HCT116 (cell line): ENCODE measurements at regions not wholly inside any gene's neighbourhood (a gene's known extent, or its start where the extent isn't known, plus 50 kb on each side); places are given as distances from the start of the nearest gene placed in this dataset.

Experiments
- ATAC-seq: fragments of 200-7000 bp; cut with Tn5 transposase; 2 replicates; pipeline ENCODE4 v1.9.1; 2020; ENCODE audit warnings: mild to moderate bottlenecking, moderate library complexity
- BruUV-seq: library from RNA; stranded (reverse); fragments of 400-500 nt; replicated peaks from 2 replicates; lab custom pipeline; 2021; lab: Mats Ljungman, UMichigan
- CTCF ChIA-PET: fragments of 300-600 bp; sonication (Branson Sonifier 250); formaldehyde crosslinking; loops from one replicate; lab custom pipeline; 2021; ENCODE audit warnings: antibody characterized with exemption; lab: Charles Lee
- POLR2A ChIA-PET: fragments of 300-600, 350-600 bp; sonication (Branson Sonifier 250); formaldehyde crosslinking; loops from one replicate; lab custom pipeline; 2021; ENCODE audit warnings: antibody characterized with exemption; lab: Charles Lee
- RAD21 ChIA-PET, 2 experiments: fragments of 300-600 bp; sonication (Branson Sonifier 250); formaldehyde crosslinking; loops; one replicate each; lab custom pipeline; 2023; ENCODE audit warnings: low total read pairs in 2 of 2; ENCODE audit not compliant: uncharacterized antibody in 2 of 2, unreplicated experiment in 2 of 2, low non-redundant PET in 1 of 2; lab: Charles Lee
- DNase-seq: peaks from one replicate; pipeline ENCODE4 v3.0.0-alpha.2; 2010; ENCODE audit warnings: low read depth, low spot score
- H2AFZ ChIP-seq: fragments of 200-600 bp; shearing (Covaris generic), sonication (generic); 2 replicates; pipeline ENCODE4 v1.6.1; 2017; ENCODE audit warnings: low read depth, mixed run types, mixed read lengths, antibody characterized with exemption, low read length; ENCODE audit not compliant: poor library complexity, severe bottlenecking
- H3K27ac ChIP-seq: 2 replicates; pipeline ENCODE4 v1.5.1; 2012; ENCODE audit warnings: low read depth, low read length
- H3K27me3 ChIP-seq: fragments of 200-600 bp; sonication (generic); 2 replicates; pipeline ENCODE4 v1.6.1; 2016; ENCODE audit warnings: mixed run types, low read length, mixed read lengths; ENCODE audit not compliant: insufficient read depth
- H3K36me3 ChIP-seq, 2 experiments: fragments of 200-500 bp in 1 of 2; fragments of 200-600 bp in 1 of 2; sonication (Bioruptor generic) in 1 of 2; sonication (generic) in 1 of 2; 2 replicates each; pipeline versions ENCODE4 v1.5.1 to v1.6.1; 2014 to 2016; ENCODE audit warnings: low read length in 2 of 2, inconsistent platforms in 1 of 2, mixed read lengths in 1 of 2, mixed run types in 1 of 2; ENCODE audit not compliant: insufficient read depth in 2 of 2, control insufficient read depth in 1 of 2
- H3K4me1 ChIP-seq, 2 experiments: fragments of 200-600 bp in 1 of 2; sonication (generic) in 1 of 2; 2 replicates each; pipeline versions ENCODE4 v1.5.1 to v1.6.1; 2012 to 2017; ENCODE audit warnings: low read length in 2 of 2, inconsistent platforms in 1 of 2, mild to moderate bottlenecking in 1 of 2, mixed read lengths in 1 of 2, mixed run types in 1 of 2, moderate library complexity in 1 of 2; ENCODE audit not compliant: insufficient read depth in 2 of 2, control insufficient read depth in 1 of 2
- H3K4me2 ChIP-seq: fragments of 200-600 bp; sonication (generic); 2 replicates; pipeline ENCODE4 v1.6.1; 2017; ENCODE audit warnings: mixed run types, low read length, mixed read lengths
- H3K4me3 ChIP-seq, 2 experiments: fragments of 200-600 bp in 1 of 2; sonication (generic) in 1 of 2; replicated peaks in 1 of 2; 2 replicates each; pipeline ENCODE4 v1.5.1; 2011 to 2016; ENCODE audit warnings: low read length in 2 of 2, control low read depth in 1 of 2, low read depth in 1 of 2, mild to moderate bottlenecking in 1 of 2, mixed read lengths in 1 of 2, mixed run types in 1 of 2
- H3K79me2 ChIP-seq: fragments of 200-600 bp; sonication (generic); 2 replicates; pipeline ENCODE4 v1.6.1; 2017; ENCODE audit warnings: mild to moderate bottlenecking, mixed run types, low read length, moderate library complexity, mixed read lengths; ENCODE audit not compliant: insufficient read depth
- H3K9ac ChIP-seq: fragments of 200-600 bp; sonication (generic); 2 replicates; pipeline ENCODE4 v1.6.1; 2016; ENCODE audit warnings: low read length, mixed read lengths
- H3K9me2 ChIP-seq: fragments of 200-600 bp; sonication (generic), shearing (Covaris generic); 2 replicates; pipeline ENCODE4 v1.6.1; 2017; ENCODE audit warnings: mixed run types, mild to moderate bottlenecking, moderate library complexity; ENCODE audit not compliant: insufficient read depth
- H3K9me3 ChIP-seq, 2 experiments: fragments of 200-500 bp in 1 of 2; fragments of 200-600 bp in 1 of 2; sonication (Bioruptor generic) in 1 of 2; sonication (generic) in 1 of 2; 2 replicates each; pipeline ENCODE4 v1.6.1; 2014 to 2017; ENCODE audit warnings: low read length in 2 of 2, mixed read lengths in 2 of 2, inconsistent platforms in 1 of 2, low read depth in 1 of 2, mild to moderate bottlenecking in 1 of 2, mixed run types in 1 of 2, moderate library complexity in 1 of 2; ENCODE audit not compliant: control insufficient read depth in 1 of 2, insufficient read depth in 1 of 2
- H4K20me1 ChIP-seq: fragments of 200-600 bp; sonication (generic), shearing (Covaris generic); 2 replicates; pipeline ENCODE4 v1.6.1; 2017; ENCODE audit warnings: mixed run types, mild to moderate bottlenecking, moderate library complexity; ENCODE audit not compliant: insufficient read depth
- EZH2 ChIP-seq: fragments of 200-600 bp; sonication (generic); IDR thresholded peaks from 2 replicates; pipeline ENCODE4 v1.6.1; 2017; ENCODE audit warnings: antibody characterized with exemption, mixed run types
- EZH2phosphoT487 ChIP-seq: fragments of 200-600 bp; IDR thresholded peaks from 2 replicates; pipeline ENCODE4 v1.6.1; 2018; ENCODE audit warnings: antibody characterized with exemption, borderline replicate concordance
- POLR2AphosphoS5 ChIP-seq: IDR thresholded peaks from 2 replicates; pipeline ENCODE4 v1.6.1; 2011; ENCODE audit warnings: mild to moderate bottlenecking, low read depth, low read length, moderate library complexity
- RAD21 ChIP-seq: IDR thresholded peaks from 2 replicates; pipeline ENCODE4 v1.6.1; 2012; ENCODE audit warnings: low read depth, mild to moderate bottlenecking
- TCF7L2 ChIP-seq: IDR thresholded peaks from 2 replicates; pipeline ENCODE4 v1.7.0; 2011; ENCODE audit warnings: borderline replicate concordance, inconsistent platforms; ENCODE audit not compliant: insufficient read depth, insufficient read length; ENCODE audit errors: extremely low read depth
- YY1 ChIP-seq: IDR thresholded peaks from 2 replicates; pipeline ENCODE4 v1.6.1; 2011; ENCODE audit warnings: low read length, low read depth, moderate library complexity, mild to moderate bottlenecking; ENCODE audit not compliant: insufficient replicate concordance; ENCODE audit errors: extremely low read depth
- intact Hi-C: fragments of 100-400 bp; cut with micrococcal nuclease; formaldehyde crosslinking; loops from 2 replicates; pipeline ENCODE4 v1.10.0; 2022
- TF ChIP-seq, protein P1 (sequence below): IDR thresholded peaks from 2 replicates; pipeline ENCODE4 v1.6.1; 2011; ENCODE audit warnings: mild to moderate bottlenecking, low read length, moderate library complexity; ENCODE audit not compliant: insufficient replicate concordance; ENCODE audit errors: extremely low read depth

GRCh38 chr6:104572901-104573300 is 286.8 kb downstream of the HACE1 start (continued):
- TF ChIP-seq, protein P1, sequence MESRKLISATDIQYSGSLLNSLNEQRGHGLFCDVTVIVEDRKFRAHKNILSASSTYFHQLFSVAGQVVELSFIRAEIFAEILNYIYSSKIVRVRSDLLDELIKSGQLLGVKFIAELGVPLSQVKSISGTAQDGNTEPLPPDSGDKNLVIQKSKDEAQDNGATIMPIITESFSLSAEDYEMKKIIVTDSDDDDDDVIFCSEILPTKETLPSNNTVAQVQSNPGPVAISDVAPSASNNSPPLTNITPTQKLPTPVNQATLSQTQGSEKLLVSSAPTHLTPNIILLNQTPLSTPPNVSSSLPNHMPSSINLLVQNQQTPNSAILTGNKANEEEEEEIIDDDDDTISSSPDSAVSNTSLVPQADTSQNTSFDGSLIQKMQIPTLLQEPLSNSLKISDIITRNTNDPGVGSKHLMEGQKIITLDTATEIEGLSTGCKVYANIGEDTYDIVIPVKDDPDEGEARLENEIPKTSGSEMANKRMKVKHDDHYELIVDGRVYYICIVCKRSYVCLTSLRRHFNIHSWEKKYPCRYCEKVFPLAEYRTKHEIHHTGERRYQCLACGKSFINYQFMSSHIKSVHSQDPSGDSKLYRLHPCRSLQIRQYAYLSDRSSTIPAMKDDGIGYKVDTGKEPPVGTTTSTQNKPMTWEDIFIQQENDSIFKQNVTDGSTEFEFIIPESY, result no peak
- TF ChIP-seq RAD21 (no peak), EZH2phosphoT487 (no peak)

GRCh38 chr6:104566411-104566810 is 293.3 kb downstream of the HACE1 start:
- Histone ChIP-seq H2AFZ (no peak overlapping the region), H3K9me2 (no peaks in the 10 kb centered on the region), H3K4me2 (0 out of 2 replicates have a peak overlapping the region, but pooled peaks have one; percentile 1), H3K27ac (no peak overlapping the region), H4K20me1 (no peaks in the 10 kb centered on the region), H3K79me2 (no peaks in the 10 kb centered on the region), H3K9ac (no peak overlapping the region)
- BruUV-seq, result no TSS peak
- ATAC-seq, result peak; percentile 38; the same call in 1 of the 2 replicates
- POLR2A ChIA-PET, result no interaction called here
- intact Hi-C loops, result no loop called here
- CTCF ChIA-PET, result no interaction called here
- TF ChIP-seq TCF7L2, result peak; percentile 47
- TF ChIP-seq EZH2, result no peak
- TF ChIP-seq, all 23 proteins: peak for 1
- Histone ChIP-seq H3K4me1 (peaks cover 0 to 6% of the 10 kb centered on the region in 2 experiments; a peak in 1 of 4 replicates), H3K4me3 (no peak overlapping the region), H3K36me3 (no peaks in the 10 kb centered on the region), H3K27me3 (no peaks in the 10 kb centered on the region), H3K9me3 (no peaks in the 10 kb centered on the region)
- RAD21 ChIA-PET, result no interaction called here
- DNase-seq, result no peak

- no peak for ATAC-seq
- no peak overlapping the region for H3K27ac ChIP-seq
- ChIA-PET POLR2A (no interaction called here), CTCF (no interaction called here), RAD21 (no interaction called here)
- no peaks in the 10 kb centered on the region for H3K36me3 ChIP-seq
- H3K4me1 ChIP-seq, result peaks cover 0 to 6% of the 10 kb centered on the region in 2 experiments; a peak in 1 of 4 replicates
- no peaks in the 10 kb centered on the region for H3K27me3 ChIP-seq
- no peak overlapping the region for H3K4me2 ChIP-seq
- intact Hi-C loops, result no loop called here
- H3K79me2 ChIP-seq, result no peaks in the 10 kb centered on the region
- TF ChIP-seq POLR2AphosphoS5 (no peak), YY1 (no peak)
- H4K20me1 ChIP-seq, result no peaks in the 10 kb centered on the region
- H2AFZ ChIP-seq, result no peak overlapping the region
- no peak for DNase-seq
- BruUV-seq, result no TSS peak
- no peak overlapping the region for H3K4me3 ChIP-seq
- H3K9ac ChIP-seq, result no peak overlapping the region
- H3K9me2 ChIP-seq, result no peaks in the 10 kb centered on the region
- H3K9me3 ChIP-seq, result no peaks in the 10 kb centered on the region
Measured at GRCh38 chr6:104563306-104563705, 296.4 kb downstream of the HACE1 start.
